Activated CD4-positive, alpha-beta T cell treated with anti-CD3 and anti-CD28 coated beads, Interleukin-2, Interleukin-4, amounts not matched to agents 100 ng/mL and 50 ng/mL, durations not matched to agents 16 hours and 8 hours (primary cell): ENCODE measurements at regions not wholly inside any gene's neighbourhood (a gene's known extent, or its start where the extent isn't known, plus 50 kb on each side); places are given as distances from the start of the nearest gene placed in this dataset.
A peak's percentile ranks its signal among the peaks of the same experiment; 100 is the strongest.

Experiments
- DNase-seq: peaks from one replicate; pipeline ENCODE4 v3.0.0-alpha.2; 2020; ENCODE audit warnings: low spot score

GRCh38 chr21:38659936-38660332 is 145.8 kb upstream of the ETS2 start:
- DNase-seq: no peak

DNA sequence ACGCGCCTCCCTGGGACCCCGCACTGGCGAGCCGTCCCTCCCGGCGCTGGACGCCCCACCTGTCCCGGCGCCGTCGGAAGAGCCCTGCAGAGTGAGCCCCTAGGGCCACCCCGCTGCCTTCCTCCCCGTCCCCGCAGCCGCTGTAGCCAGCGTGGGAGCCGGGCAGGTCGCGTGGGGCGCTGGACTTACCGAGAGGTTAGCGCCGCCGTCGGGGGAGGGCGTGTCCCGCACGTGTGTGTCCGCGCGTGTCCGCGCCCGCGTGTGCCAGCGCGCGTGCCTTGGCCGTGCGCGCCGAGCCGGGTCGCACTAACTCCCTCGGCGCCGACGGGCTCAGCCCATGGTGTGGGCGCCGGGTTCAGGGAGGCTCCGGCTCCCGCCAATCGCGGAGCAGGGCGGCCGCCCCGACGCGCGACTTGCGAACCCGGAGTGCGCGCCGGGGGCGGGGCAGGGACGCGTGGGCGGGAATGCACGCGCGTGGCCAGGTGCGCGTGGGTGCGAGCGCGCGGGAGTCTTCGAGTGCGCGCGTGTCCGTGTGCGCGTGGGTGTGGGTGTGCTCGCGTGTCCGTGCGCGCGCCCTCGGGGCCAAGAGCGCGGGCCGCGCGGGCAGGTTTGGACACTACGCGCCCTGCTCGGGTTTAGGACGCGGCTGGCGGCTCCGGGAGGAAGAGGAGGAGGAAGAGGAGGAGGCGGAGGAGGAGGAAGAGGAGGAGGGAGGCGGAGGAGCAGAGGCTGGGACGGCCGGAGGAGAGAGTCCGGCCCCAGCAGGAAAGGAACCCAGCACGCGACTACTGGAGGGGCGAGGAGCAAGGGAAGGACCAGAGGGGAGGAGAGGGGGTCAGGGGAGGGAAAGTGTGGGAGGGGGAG is 145.2 kb upstream of the ETS2 start:
- no peak for DNase-seq

DNA sequence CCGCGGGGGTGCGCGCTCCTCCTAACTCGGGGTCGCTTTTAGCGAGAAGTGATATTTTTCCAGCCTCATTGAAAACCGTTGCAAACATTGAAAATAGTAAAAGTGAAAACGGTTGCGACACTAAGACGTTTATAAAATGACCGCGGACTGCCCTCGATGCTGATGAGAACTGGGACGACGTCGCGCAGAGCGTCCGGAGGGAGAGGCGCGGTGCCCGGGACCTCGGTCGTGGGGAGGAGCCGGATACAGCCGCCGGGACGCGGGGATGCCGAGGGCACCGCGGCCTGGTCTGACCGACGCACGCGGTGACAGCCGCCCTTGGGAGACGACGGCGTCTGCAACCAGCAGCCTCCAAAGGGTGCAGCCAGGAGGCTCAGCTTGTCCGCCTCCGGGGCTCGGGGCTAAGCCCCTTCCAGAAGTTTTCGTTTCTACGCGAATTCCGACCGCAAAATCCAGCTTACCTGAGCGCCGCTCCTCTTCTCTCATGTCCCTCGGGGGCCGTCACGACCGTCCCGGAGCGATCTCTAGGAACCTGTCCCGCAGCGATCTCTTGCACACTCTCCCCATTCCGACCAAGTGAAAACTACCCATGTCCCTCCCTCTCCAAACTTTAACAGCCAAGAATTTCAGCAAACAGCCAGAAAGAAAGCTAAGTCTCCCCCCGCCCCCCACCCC is 144.4 kb upstream of the ETS2 start:
- DNase-seq: no peak

DNA sequence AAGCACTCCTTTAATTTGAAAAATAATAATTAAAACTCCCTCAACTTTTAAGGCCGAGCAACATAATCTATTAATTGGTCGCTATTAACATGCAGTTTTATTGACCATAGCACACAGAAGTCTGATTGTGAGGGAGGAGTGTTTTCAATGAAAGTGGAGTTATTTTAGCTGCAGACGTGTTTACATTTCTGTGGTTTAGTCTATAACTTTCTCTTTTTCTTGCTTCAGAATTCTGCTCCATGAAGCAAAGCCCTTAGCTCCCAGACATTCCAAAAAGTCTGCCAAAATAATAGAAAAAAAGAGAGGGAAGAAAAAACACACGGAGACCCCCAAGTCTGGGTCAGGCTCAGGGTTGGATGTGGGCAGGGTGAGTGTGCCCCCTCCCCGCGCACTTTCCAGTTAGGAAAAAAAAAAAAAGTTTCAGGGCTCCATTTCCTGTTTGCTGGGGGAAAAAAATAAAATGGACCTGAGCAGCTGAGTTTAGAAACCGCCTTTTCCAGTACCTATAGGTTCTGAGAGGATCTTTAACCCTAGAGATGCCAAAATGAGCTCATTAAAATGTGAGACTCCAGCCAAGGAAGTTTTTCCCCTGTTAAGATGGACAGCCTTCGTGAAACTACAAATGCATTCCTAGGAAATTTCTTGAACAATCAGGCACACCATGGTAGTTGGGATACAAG is 143.7 kb upstream of the ETS2 start:
- no peak for DNase-seq

DNA sequence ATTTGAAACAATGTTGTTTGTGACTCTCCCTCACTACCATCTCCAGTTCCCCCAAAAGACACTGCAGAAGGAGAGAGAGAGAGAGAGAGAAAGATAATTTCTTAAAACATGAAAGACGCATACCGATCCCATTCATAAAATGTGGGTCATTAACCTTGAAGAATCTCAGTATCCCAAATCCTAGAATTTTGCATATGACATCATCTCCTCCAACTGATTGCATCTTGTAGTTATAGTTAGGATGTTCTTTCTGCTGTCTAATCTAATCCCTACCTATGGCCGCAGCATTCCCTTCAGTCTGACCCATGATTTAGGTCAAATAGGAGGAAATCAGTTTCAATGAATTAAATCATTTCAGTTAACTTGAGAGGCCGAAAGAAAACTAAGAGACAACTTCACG is 142.4 kb upstream of the ETS2 start:
- DNase-seq: no peak

DNA sequence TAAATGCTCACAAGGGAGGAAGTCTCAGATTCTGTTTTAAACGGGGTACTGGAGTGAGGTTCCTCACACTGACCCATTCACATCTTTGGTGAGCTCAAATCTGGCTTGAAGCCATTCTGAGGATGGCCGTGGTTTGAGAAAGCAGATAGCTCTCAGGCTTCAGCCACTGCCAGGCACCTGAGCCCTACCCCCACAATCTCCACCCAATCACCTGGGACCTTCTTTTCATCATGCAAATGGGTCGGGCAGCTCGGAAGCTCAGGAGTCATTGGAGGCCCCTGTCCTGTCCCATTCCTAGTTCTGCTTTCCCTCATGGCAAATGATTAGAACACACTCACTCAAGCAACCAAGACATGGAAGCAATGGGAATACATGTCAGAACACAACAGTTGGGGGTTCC is 141.4 kb upstream of the ETS2 start:
- DNase-seq: no peak

GRCh38 chr21:38664841-38665240 is 140.9 kb upstream of the ETS2 start:
- DNase-seq: no peak

GRCh38 chr21:38667291-38667870 is 138.3 kb upstream of the ETS2 start:
- no peak for DNase-seq

DNA sequence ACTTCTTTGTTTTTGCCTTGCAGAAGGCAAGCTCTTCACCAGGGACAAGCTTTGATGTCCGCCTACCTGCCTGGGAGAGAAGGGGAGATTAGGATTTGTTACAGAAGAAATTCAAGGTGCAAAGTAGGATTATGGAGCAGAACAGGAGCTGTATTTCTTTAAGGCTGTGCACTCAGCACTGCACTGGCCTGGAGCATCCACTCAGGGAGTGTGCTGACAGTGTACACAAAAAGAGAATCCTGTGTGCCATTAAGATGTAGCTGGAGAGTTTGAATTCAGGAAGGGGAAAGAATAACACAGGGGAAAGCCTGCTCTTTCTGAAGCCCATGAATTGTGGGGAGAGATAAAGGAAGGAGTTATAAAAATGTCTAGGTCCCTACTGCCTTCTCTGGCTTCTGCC is 137.7 kb upstream of the ETS2 start:
- no peak for DNase-seq

DNA sequence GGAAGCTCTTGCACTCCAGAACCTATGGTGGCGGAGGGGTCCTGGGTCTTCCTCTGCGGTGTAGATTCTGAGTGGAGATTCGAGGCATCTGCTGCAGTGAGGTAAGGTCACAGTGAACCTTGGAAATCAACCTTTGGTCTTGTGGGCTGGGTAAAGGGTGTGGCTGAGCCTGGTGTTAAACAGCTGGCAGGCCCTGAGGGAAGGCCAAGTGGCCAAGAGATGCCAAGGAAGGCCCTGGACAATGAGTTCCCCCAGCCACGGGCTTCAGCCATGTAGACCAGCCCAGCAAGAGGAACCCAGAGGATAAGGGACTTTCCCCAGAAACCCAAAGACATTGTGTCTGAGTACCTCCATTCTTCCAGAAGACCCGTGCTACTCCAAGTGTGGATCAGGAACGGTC is 137.2 kb upstream of the ETS2 start:
- DNase-seq: no peak

GRCh38 chr21:38669186-38669585 is 136.5 kb upstream of the ETS2 start:
- DNase-seq: peak; percentile 13

GRCh38 chr21:38670861-38671260 is 134.9 kb upstream of the ETS2 start:
- DNase-seq: no peak

- no peak for DNase-seq
Measured at GRCh38 chr21:38671773-38672172, 134.0 kb upstream of the ETS2 start.

- DNase-seq: no peak
Measured at GRCh38 chr21:38675182-38675824, 130.4 kb upstream of the ETS2 start.

DNA sequence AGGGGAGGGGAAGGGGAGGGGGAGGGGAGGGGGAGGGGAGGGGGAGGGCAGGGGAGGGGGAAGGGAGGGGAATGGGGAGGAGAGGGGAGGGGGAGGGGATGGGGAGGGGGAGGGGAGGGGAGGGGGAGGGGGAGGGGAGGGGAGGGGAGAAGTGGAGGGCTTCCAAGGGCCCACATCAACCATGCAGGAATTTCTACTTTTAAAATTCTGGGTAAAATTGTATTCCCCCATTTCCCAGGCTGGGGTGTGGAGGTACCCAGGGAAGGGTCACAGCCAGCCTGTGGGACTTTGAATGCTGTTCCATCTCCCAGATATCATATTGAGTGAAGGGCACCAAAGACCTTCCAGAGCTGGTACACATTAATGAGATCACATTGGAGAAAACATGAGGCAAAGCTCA is 126.9 kb upstream of the ETS2 start:
- no peak for DNase-seq

- no peak for DNase-seq
Measured at GRCh38 chr21:38679534-38679933, 126.2 kb upstream of the ETS2 start.

GRCh38 chr21:38680401-38680800 is 125.3 kb upstream of the ETS2 start:
- no peak for DNase-seq

DNA sequence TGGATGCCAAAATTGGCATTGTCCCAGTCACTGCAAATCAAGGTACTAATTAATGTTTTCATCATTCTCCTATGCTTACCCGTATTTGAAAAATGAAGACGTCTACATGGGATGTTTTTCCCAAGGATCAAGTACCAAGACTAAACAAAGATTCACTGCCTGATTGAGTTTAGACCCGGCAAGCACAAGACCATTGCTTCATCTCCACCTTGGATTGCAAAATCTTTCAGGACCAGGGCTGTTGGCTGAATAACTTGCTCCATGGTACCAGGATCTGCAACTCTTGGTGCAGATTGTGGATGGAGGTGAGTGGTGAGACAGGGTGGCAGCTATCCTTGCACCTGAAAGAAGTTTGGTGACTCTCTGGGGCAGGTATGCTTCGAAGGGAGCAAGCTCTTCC is 122.5 kb upstream of the ETS2 start:
- no peak for DNase-seq

DNA sequence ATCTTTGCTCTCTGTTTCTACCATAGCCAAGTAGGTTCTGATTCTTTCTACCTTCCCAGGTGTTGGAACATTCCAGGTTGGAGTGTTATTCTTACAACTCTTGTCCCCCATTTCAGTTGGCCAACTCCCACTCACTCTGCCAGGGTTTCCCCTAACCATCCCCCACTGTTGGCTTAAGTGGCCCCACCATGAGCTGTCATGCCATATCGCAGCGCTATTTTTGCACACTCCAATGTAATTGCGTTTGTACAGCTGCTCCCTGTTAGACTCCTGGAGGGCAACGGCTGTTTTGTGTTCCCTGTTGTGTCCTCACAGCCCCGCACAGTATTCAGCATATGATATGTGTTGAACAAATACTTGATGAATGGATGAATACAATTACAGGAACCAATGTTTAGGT is 117.7 kb upstream of the ETS2 start:
- DNase-seq: no peak

DNA sequence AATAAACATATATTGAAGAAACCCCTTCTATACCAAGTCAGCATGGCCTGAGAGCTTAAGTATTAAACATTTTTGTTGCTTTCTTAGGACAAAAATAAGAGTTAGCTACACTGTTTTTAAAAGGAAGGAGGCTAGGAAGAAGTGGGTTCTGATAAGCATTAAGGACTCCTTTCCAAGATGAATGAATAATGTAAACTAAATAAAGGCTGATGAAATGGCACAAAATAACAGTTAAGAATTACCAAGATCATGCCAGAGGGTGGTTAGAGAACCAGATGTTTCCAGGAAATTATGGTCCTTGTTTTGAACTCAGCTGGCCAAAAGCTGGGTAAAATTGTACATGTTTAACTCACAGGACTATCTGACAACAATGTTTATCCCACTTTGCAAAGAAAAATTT is 114.1 kb upstream of the ETS2 start:
- DNase-seq: no peak

DNA sequence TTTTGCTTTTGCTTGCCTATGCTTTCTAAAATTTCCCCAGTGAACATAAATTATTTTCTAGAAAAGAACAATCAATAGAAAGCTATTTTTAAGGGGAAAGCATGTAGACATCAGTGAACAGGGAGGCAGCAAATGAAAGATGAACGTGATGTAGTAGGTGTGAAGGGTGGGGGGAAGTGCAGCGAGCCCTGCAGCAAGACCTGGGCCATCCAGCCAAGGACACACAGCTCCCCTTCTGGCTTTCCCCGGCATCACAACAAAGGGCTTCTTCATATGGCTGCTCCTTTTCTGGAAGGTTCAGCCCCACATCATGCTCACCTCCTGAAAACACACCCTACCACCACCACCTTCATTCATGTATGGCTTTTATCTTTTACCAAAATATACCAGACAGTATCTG is 109.2 kb upstream of the ETS2 start:
- no peak for DNase-seq

- no peak for DNase-seq
Measured at GRCh38 chr21:38699048-38699447, 106.7 kb upstream of the ETS2 start.
